IMR-90 (cell line): ENCODE measurements at regions not wholly inside any gene's neighbourhood (a gene's known extent, or its start where the extent isn't known, plus 50 kb on each side); places are given as distances from the start of the nearest gene placed in this dataset.

Experiments
- CTCF ChIP-seq: conservative IDR thresholded peaks from 2 replicates; pipeline ENCODE4 v1.5.1; 2012; ENCODE audit warnings: mild to moderate bottlenecking, low read depth, low read length, improper control_type of control experiment
- MAFK ChIP-seq: IDR thresholded peaks from 2 replicates; pipeline ENCODE4 v1.6.1; 2012; ENCODE audit warnings: low read depth, low read length, improper control_type of control experiment
- MAZ ChIP-seq: IDR thresholded peaks from 2 replicates; pipeline ENCODE4 v1.6.1; 2012; ENCODE audit warnings: low read depth, mild to moderate bottlenecking, low read length, improper control_type of control experiment, moderate library complexity, borderline replicate concordance
- MXI1 ChIP-seq: IDR thresholded peaks from 2 replicates; pipeline ENCODE4 v1.6.1; 2012; ENCODE audit warnings: low read depth, mild to moderate bottlenecking, low read length, moderate library complexity, borderline replicate concordance
- POLR2A ChIP-seq: IDR thresholded peaks from 2 replicates; pipeline ENCODE4 v1.6.1; 2012; ENCODE audit warnings: mild to moderate bottlenecking, low read depth, low read length
- RAD21 ChIP-seq: IDR thresholded peaks from 2 replicates; pipeline ENCODE4 v1.6.1; 2012; ENCODE audit warnings: low read length, improper control_type of control experiment

GRCh38 chr4:177204126-177204525, 105.5 kb upstream of the NEIL3 start:
- no peak for TF ChIP-seq RAD21
- no peak for TF ChIP-seq POLR2A
- TF ChIP-seq CTCF = no peak
- no peak for TF ChIP-seq MXI1
- TF ChIP-seq MAZ = no peak
- TF ChIP-seq MAFK = no peak
